ENCODE measurements at regions not wholly inside any gene's neighbourhood (a gene's known extent, or its start where the extent isn't known, plus 50 kb on each side); places are given as distances from the start of the nearest gene placed in this dataset.

GRCh38 chr1:87799451-87799850 is 470.8 kb downstream of the LMO4 start:
- TF ChIP-seq CTCF (conservative IDR thresholded peaks at IDR 0.05; ENCODE audit: low read depth, low read length) (no peak), EZH2 (IDR thresholded peaks at IDR 0.05; ENCODE audit: borderline replicate concordance, low read depth, low read length, poor library complexity, severe bottlenecking) (no peak)

Data from A673 (cell line).